IMR-90 (cell line): ENCODE measurements at regions not wholly inside any gene's neighbourhood (a gene's known extent, or its start where the extent isn't known, plus 50 kb on each side); places are given as distances from the start of the nearest gene placed in this dataset.

ENCODE experiments used
- ATAC-seq: fragments of 200-7000 bp; cut with Tn5 transposase; 2 replicates; pipeline ENCODE4 v1.9.1; 2020; ENCODE audit warnings: low read depth, mild to moderate bottlenecking, moderate library complexity
- BruUV-seq: library from RNA; stranded (reverse); fragments of 400-500 nt; replicated peaks from 2 replicates; lab custom pipeline; 2021; lab: Mats Ljungman, UMichigan
- CTCF ChIA-PET: fragments of 300-600 bp; formaldehyde crosslinking; extraction: SDS; loops from one replicate; lab custom pipeline; 2021; ENCODE audit warnings: antibody characterized with exemption; lab: Yijun Ruan, JAX
- POLR2A ChIA-PET: fragments of 300-600 bp; sonication (Branson Sonifier 250); formaldehyde crosslinking; loops from one replicate; lab custom pipeline; 2022; ENCODE audit warnings: antibody characterized with exemption; ENCODE audit not compliant: unreplicated experiment; lab: Charles Lee
- DNase-seq: peaks from one replicate; pipeline ENCODE4 v3.0.0; 2013
- H2AFZ ChIP-seq: replicated peaks from 2 replicates; pipeline ENCODE3; 2013; ENCODE audit warnings: low read length, mild to moderate bottlenecking; ENCODE audit not compliant: poor library complexity
- H2AK5ac ChIP-seq: 2 replicates; pipeline ENCODE4 v1.6.1; 2013; ENCODE audit warnings: low read depth, low read length, inconsistent platforms
- H2AK9ac ChIP-seq: replicated peaks from 2 replicates; pipeline ENCODE3; 2013; ENCODE audit warnings: mild to moderate bottlenecking, low read depth, low read length, moderate library complexity; ENCODE audit not compliant: poor library complexity
- H2BK120ac ChIP-seq: 2 replicates; pipeline ENCODE4 v1.6.1; 2013; ENCODE audit warnings: low read depth, low read length, inconsistent platforms
- H2BK15ac ChIP-seq: 3 replicates; pipeline ENCODE4 v1.6.1; 2013; ENCODE audit warnings: low read depth, low read length, inconsistent platforms
- H2BK20ac ChIP-seq: 2 replicates; pipeline ENCODE4 v1.6.1; 2013; ENCODE audit warnings: low read depth, mild to moderate bottlenecking, inconsistent platforms, low read length, moderate library complexity
- H2BK5ac ChIP-seq: 2 replicates; pipeline ENCODE4 v1.6.1; 2013; ENCODE audit warnings: mild to moderate bottlenecking, low read depth, low read length, inconsistent platforms; ENCODE audit not compliant: poor library complexity, severe bottlenecking
- H3K14ac ChIP-seq: replicated peaks from 2 replicates; pipeline ENCODE4 v1.6.1; 2013; ENCODE audit warnings: low read depth, low read length, inconsistent platforms
- H3K18ac ChIP-seq: 2 replicates; pipeline ENCODE4 v1.6.1; 2013; ENCODE audit warnings: low read depth, low read length, control low read depth
- H3K23ac ChIP-seq: 2 replicates; pipeline ENCODE4 v1.6.1; 2013; ENCODE audit warnings: low read depth, low read length, inconsistent platforms
- H3K27ac ChIP-seq: 2 replicates; pipeline ENCODE4 v1.5.1; 2013; ENCODE audit warnings: mild to moderate bottlenecking, control low read depth, low read length; ENCODE audit not compliant: insufficient read depth
- H3K27me3 ChIP-seq: 2 replicates; pipeline ENCODE4 v1.6.1; 2013; ENCODE audit warnings: low read length; ENCODE audit not compliant: control insufficient read depth, insufficient read depth
- H3K36me3 ChIP-seq: 2 replicates; pipeline ENCODE4 v1.6.1; 2013; ENCODE audit warnings: low read length, mixed read lengths; ENCODE audit not compliant: control insufficient read depth, insufficient read depth
- H3K4ac ChIP-seq: 2 replicates; pipeline ENCODE4 v1.6.1; 2013; ENCODE audit warnings: low read depth, low read length, inconsistent platforms
- H3K4me1 ChIP-seq: 2 replicates; pipeline ENCODE4 v1.6.1; 2013; ENCODE audit warnings: low read length, mixed read lengths; ENCODE audit not compliant: control insufficient read depth, insufficient read depth
- H3K4me2 ChIP-seq: 2 replicates; pipeline ENCODE4 v1.6.1; 2013; ENCODE audit warnings: low read depth, mild to moderate bottlenecking, control low read depth, low read length, moderate library complexity
- H3K4me3 ChIP-seq: 2 replicates; pipeline ENCODE4 v1.5.1; 2013; ENCODE audit warnings: low read depth, mild to moderate bottlenecking, control low read depth, low read length, moderate library complexity; ENCODE audit not compliant: insufficient read depth
- H3K56ac ChIP-seq: 2 replicates; pipeline ENCODE4 v1.6.1; 2013; ENCODE audit warnings: low read length, inconsistent platforms; ENCODE audit not compliant: insufficient read depth; ENCODE audit errors: extremely low read depth
- H3K79me1 ChIP-seq, 2 experiments: 2 replicates each; pipeline ENCODE4 v1.6.1; 2013; ENCODE audit warnings: low read length in 2 of 2, inconsistent platforms in 1 of 2, low read depth in 1 of 2
- H3K9ac ChIP-seq: 2 replicates; pipeline ENCODE4 v1.6.1; 2013; ENCODE audit warnings: low read depth, low read length, control low read depth
- H3K9me1 ChIP-seq: 2 replicates; pipeline ENCODE4 v1.6.1; 2013; ENCODE audit warnings: low read length, inconsistent platforms; ENCODE audit not compliant: insufficient read depth
- H3K9me3 ChIP-seq: 2 replicates; pipeline ENCODE4 v1.6.1; 2013; ENCODE audit warnings: low read length; ENCODE audit not compliant: control insufficient read depth, insufficient read depth
- H4K20me1 ChIP-seq: 2 replicates; pipeline ENCODE4 v1.6.1; 2013; ENCODE audit warnings: low read length, inconsistent platforms; ENCODE audit not compliant: insufficient read depth
- H4K5ac ChIP-seq: 2 replicates; pipeline ENCODE4 v1.6.1; 2013; ENCODE audit warnings: mild to moderate bottlenecking, low read depth, low read length, control low read depth
- H4K8ac ChIP-seq, 2 experiments: 2 replicates each; pipeline ENCODE4 v1.6.1; 2013; ENCODE audit warnings: low read depth in 2 of 2, low read length in 2 of 2, control low read depth in 1 of 2, inconsistent platforms in 1 of 2
- H4K91ac ChIP-seq: 2 replicates; pipeline ENCODE4 v1.6.1; 2013; ENCODE audit warnings: low read depth, low read length, inconsistent platforms; ENCODE audit not compliant: insufficient read depth
- BHLHE40 ChIP-seq: fragments of 150-350 bp; IDR thresholded peaks from 2 replicates; pipeline ENCODE4 v1.6.1; 2016; ENCODE audit warnings: mild to moderate bottlenecking, low read depth, low read length
- CTCF ChIP-seq: conservative IDR thresholded peaks from 2 replicates; pipeline ENCODE4 v1.5.1; 2012; ENCODE audit warnings: mild to moderate bottlenecking, low read depth, low read length, improper control_type of control experiment
- RCOR1 ChIP-seq: IDR thresholded peaks from 2 replicates; pipeline ENCODE4 v1.6.1; 2012; ENCODE audit warnings: mild to moderate bottlenecking, low read length, improper control_type of control experiment; ENCODE audit not compliant: insufficient replicate concordance
- WGBS, 2 experiments: methylation state at CpG; one replicate each; pipeline versions ENCODE4 v1.1.5 to v1.1.7; 2013; ENCODE audit warnings: missing lambda C conversion rate in 2 of 2; ENCODE audit not compliant: insufficient read length in 1 of 2; ENCODE audit errors: extremely low coverage in 2 of 2; 5-methylcytosine and 5-hydroxymethylcytosine counted together
- dilution Hi-C: fragments of 300-500 bp; cut with HindIII; formaldehyde crosslinking; loops from one replicate; pipeline ENCODE4 v1.14.3; 2018; ENCODE audit warnings: low sequenced_read_pairs; ENCODE audit not compliant: unreplicated experiment
- in situ Hi-C: fragments of 300-500 bp; cut with MboI; formaldehyde crosslinking; loops from 3 replicates; pipeline ENCODE4 v1.14.3; 2019; ENCODE audit warnings: low sequenced_read_pairs, inconsistent platforms, mixed read lengths
- intact Hi-C: fragments of 100-400 bp; cut with micrococcal nuclease; formaldehyde crosslinking; loops from 2 replicates; pipeline ENCODE4 v1.10.0; 2022

- Histone ChIP-seq H3K18ac (no peak overlapping the region), H4K5ac (no peak overlapping the region), H3K9ac (no peak overlapping the region), H2AFZ (no peak overlapping the region), H4K8ac (no peak overlapping the region), H3K4ac (no peak overlapping the region), H2AK5ac (no peak overlapping the region), H3K79me1 (no peaks in the 10 kb centered on the region), H2BK120ac (no peak overlapping the region), H2BK15ac (no peak overlapping the region), H2BK5ac (no peak overlapping the region), H3K56ac (no peak overlapping the region), H2AK9ac (no peak overlapping the region), H3K27me3 (no peaks in the 10 kb centered on the region), H3K36me3 (no peaks in the 10 kb centered on the region), H2BK20ac (no peak overlapping the region), H3K23ac (no peak overlapping the region), H3K27ac (no peak overlapping the region), H3K4me3 (no peak overlapping the region), H3K9me3 (no peaks in the 10 kb centered on the region; the same call in 1 of the 2 replicates), H3K4me2 (no peak overlapping the region), H4K20me1 (no peaks in the 10 kb centered on the region), H3K14ac (no peak overlapping the region), H3K9me1 (no peaks in the 10 kb centered on the region), H3K4me1 (no peaks in the 10 kb centered on the region), H4K91ac (no peak overlapping the region)
- ChIA-PET POLR2A (no interaction called here), CTCF (no interaction called here)
- BruUV-seq: no TSS peak
- TF ChIP-seq RCOR1 (no peak), BHLHE40 (no peak), CTCF (no peak)
- in situ Hi-C loops: no loop called here
- DNase-seq (no peak), ATAC-seq (no peak)
- intact Hi-C loops: no loop called here
- dilution Hi-C loops: no loop called here
- WGBS, 2 experiments: no CpG with 5 or more reads among the region's 10 CpGs
These were observed 516.7 kb upstream of the HS6ST1 start for GRCh38 chr2:128835342-128835855.
